Breast epithelium (tissue), 4 donors: ENCODE measurements at regions not wholly inside any gene's neighbourhood (a gene's known extent, or its start where the extent isn't known, plus 50 kb on each side); places are given as distances from the start of the nearest gene placed in this dataset.

ENCODE experiments used
- DNase-seq, 2 donors: peaks; one replicate each; pipeline ENCODE4 v3.0.0-alpha.2; 2019; ENCODE audit warnings: low spot score in 2 of 2
- H3K27ac ChIP-seq, 2 donors: fragments of 200-600 bp; sonication (generic) in 1 of 2; one replicate each; pipeline ENCODE4 v1.5.1; 2016 to 2019; ENCODE audit warnings: mild to moderate bottlenecking in 1 of 2
- H3K27me3 ChIP-seq, 2 donors: fragments of 200-600 bp; sonication (generic) in 1 of 2; one replicate each; pipeline versions ENCODE4 v1.5.1 to v1.6.0; 2017 to 2019; ENCODE audit warnings: control low read depth in 1 of 2, mild to moderate bottlenecking in 1 of 2
- H3K36me3 ChIP-seq: fragments of 200-600 bp; one replicate; pipeline ENCODE4 v1.5.1; 2019
- H3K4me1 ChIP-seq, 2 donors: fragments of 200-600 bp; sonication (generic); one replicate each; pipeline ENCODE4 v1.5.1; 2016 to 2019; ENCODE audit warnings: control low read depth in 1 of 2
- H3K4me3 ChIP-seq, 3 donors: fragments of 200-600 bp; sonication (generic); 1 replicate in 2 of 3; 2 replicates in 1 of 3; pipeline ENCODE4 v1.5.1; 2016 to 2019; ENCODE audit warnings: mild to moderate bottlenecking in 3 of 3, moderate library complexity in 2 of 3
- H3K9me3 ChIP-seq, 2 donors: fragments of 200-600 bp; sonication (generic) in 1 of 2; one replicate each; pipeline ENCODE4 v1.5.1; 2016 to 2019; ENCODE audit warnings: control low read depth in 1 of 2
- POLR2A ChIP-seq: fragments of 450-650 bp; IDR thresholded peaks from one replicate; pipeline ENCODE4 v1.6.1; 2016; ENCODE audit warnings: antibody characterized with exemption, mild to moderate bottlenecking, moderate library complexity
- POLR2AphosphoS5 ChIP-seq, 3 donors: sonication (generic); formaldehyde crosslinking; IDR thresholded peaks; one replicate each; pipeline ENCODE4 v1.6.1; 2017; ENCODE audit warnings: antibody characterized with exemption in 3 of 3
- intact Hi-C: fragments of 100-400 bp; cut with DNase I; formaldehyde crosslinking; loops from one replicate; pipeline ENCODE4 v1.15.1; 2023; ENCODE audit warnings: low total_unique reads
- TF ChIP-seq, protein P1 (sequence below), 3 donors: fragments of 450-650 bp; IDR thresholded peaks; one replicate each; pipeline ENCODE4 v1.5.1; 2016 to 2017; ENCODE audit warnings: antibody characterized with exemption in 3 of 3, mild to moderate bottlenecking in 3 of 3, moderate library complexity in 3 of 3

- no peaks in the 10 kb centered on the region for H3K27me3 ChIP-seq
- H3K36me3 ChIP-seq, result no peaks in the 10 kb centered on the region
- no peak overlapping the region for H3K27ac ChIP-seq
- TF ChIP-seq POLR2AphosphoS5 (IDR thresholded peaks at IDR 0.05) (no peak), POLR2A (no peak)
- TF ChIP-seq, protein P1, sequence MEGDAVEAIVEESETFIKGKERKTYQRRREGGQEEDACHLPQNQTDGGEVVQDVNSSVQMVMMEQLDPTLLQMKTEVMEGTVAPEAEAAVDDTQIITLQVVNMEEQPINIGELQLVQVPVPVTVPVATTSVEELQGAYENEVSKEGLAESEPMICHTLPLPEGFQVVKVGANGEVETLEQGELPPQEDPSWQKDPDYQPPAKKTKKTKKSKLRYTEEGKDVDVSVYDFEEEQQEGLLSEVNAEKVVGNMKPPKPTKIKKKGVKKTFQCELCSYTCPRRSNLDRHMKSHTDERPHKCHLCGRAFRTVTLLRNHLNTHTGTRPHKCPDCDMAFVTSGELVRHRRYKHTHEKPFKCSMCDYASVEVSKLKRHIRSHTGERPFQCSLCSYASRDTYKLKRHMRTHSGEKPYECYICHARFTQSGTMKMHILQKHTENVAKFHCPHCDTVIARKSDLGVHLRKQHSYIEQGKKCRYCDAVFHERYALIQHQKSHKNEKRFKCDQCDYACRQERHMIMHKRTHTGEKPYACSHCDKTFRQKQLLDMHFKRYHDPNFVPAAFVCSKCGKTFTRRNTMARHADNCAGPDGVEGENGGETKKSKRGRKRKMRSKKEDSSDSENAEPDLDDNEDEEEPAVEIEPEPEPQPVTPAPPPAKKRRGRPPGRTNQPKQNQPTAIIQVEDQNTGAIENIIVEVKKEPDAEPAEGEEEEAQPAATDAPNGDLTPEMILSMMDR (IDR thresholded peaks at IDR 0.05), result no peak
- DNase-seq, result no peak
- intact Hi-C loops, result no loop called here
- no peak overlapping the region for H3K4me3 ChIP-seq
- H3K9me3 ChIP-seq, result no peaks in the 10 kb centered on the region
- no peaks in the 10 kb centered on the region for H3K4me1 ChIP-seq
Observed at GRCh38 chr1:55538428-55538827, 323.3 kb upstream of the USP24 start.

- TF ChIP-seq, protein P1 (IDR thresholded peaks at IDR 0.05), result no peak
- TF ChIP-seq POLR2A (no peak), POLR2AphosphoS5 (IDR thresholded peaks at IDR 0.05) (no peak)
- H3K27ac ChIP-seq, result no peak overlapping the region
- no peaks in the 10 kb centered on the region for H3K4me1 ChIP-seq
- no peak for DNase-seq
- no peaks in the 10 kb centered on the region for H3K27me3 ChIP-seq
- intact Hi-C loops, result no loop called here
- no peaks in the 10 kb centered on the region for H3K9me3 ChIP-seq
- no peaks in the 10 kb centered on the region for H3K36me3 ChIP-seq
- no peak overlapping the region for H3K4me3 ChIP-seq
Observed at GRCh38 chr1:55536545-55536865, 321.3 kb upstream of the USP24 start.

DNA sequence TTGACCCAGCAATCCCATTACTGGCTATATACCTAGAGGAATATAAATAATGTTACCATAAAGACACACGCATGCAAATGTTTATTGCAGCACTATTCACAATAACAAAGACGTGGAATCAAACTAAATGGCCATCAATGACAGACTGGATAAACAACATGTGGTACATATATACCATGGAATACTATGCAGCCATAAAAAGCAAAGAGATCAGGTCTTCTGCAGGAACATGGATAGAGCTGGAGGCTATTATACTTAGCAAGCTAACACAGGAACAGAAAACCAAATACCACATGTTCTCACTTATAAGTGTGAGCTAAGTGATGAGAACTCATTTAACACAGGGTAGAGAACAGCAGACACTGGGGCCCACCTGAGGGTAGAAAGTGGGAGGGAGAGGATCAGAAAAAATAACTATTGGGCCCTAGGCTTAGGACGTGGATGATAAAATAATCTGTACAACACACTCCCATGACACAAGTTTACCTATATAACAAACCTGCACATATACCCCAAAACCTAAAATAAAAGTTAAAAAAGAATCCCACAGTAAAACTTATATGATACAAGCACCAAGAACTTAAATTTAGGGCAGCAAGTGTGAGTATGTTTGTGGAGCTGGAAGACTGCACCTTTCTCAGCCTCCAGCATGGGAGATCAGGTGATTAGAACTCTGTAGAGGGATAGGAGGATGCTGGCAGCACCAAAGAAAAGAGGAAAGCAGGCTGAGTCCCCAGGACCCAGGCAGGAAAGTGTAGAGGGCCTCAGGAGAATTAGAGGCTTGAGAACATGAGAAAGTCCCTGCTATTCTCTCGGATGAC lies 320.8 kb upstream of the USP24 start:
- H3K27ac ChIP-seq, result no peak overlapping the region
- H3K36me3 ChIP-seq, result no peaks in the 10 kb centered on the region
- no peak overlapping the region for H3K4me3 ChIP-seq
- no peaks in the 10 kb centered on the region for H3K4me1 ChIP-seq
- no peaks in the 10 kb centered on the region for H3K27me3 ChIP-seq
- H3K9me3 ChIP-seq, result no peaks in the 10 kb centered on the region
- no peak for DNase-seq
- no peak for TF ChIP-seq POLR2AphosphoS5 (IDR thresholded peaks at IDR 0.05)
- no peak for TF ChIP-seq POLR2A
- TF ChIP-seq, protein P1 (IDR thresholded peaks at IDR 0.05), result no peak
- intact Hi-C loops, result no loop called here

GRCh38 chr1:55534565-55535121 lies 319.5 kb upstream of the USP24 start:
- Histone ChIP-seq H3K36me3 (no peaks in the 10 kb centered on the region), H3K4me3 (no peak overlapping the region), H3K27me3 (no peaks in the 10 kb centered on the region), H3K9me3 (no peaks in the 10 kb centered on the region), H3K4me1 (no peaks in the 10 kb centered on the region), H3K27ac (no peak overlapping the region)
- TF ChIP-seq POLR2AphosphoS5 (IDR thresholded peaks at IDR 0.05), result no peak
- intact Hi-C loops, result no loop called here
- DNase-seq, result no peak

DNA sequence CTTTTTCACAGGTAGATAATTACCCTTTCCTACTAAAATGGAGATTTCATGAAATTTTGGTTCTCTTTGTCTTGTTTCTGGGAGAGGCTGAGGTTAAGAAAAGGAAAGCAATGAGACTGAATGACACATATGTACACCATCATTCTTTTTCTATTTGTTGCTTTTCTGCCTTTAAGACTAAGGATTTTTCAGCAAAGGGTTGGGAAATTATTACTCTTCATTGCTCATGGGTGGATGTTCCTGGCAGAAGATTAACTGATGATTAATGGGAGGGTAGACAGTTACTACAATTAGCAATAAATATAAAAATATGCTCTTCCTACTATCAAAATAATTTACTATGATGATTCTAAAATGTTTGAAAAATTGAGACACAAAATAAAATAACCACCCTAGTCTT lies 316.5 kb upstream of the USP24 start:
- Histone ChIP-seq H3K4me3 (no peak overlapping the region), H3K9me3 (no peaks in the 10 kb centered on the region), H3K36me3 (no peaks in the 10 kb centered on the region), H3K27me3 (no peaks in the 10 kb centered on the region), H3K27ac (no peak overlapping the region), H3K4me1 (no peaks in the 10 kb centered on the region)
- TF ChIP-seq, protein P1 (IDR thresholded peaks at IDR 0.05), result no peak
- TF ChIP-seq POLR2A, result no peak
- no peak for TF ChIP-seq POLR2AphosphoS5 (IDR thresholded peaks at IDR 0.05)
- intact Hi-C loops, result no loop called here
- DNase-seq, result no peak
